Hematopoietic multipotent progenitor cell treated with erythropoietin and hydrocortisone succinate and interleukin-3 and kit ligand, for 4 days (in vitro differentiated cells): ENCODE measurements at regions not wholly inside any gene's neighbourhood (a gene's known extent, or its start where the extent isn't known, plus 50 kb on each side); places are given as distances from the start of the nearest gene placed in this dataset.

Experiments used
- DNase-seq: peaks from one replicate; pipeline ENCODE4 v3.0.0-alpha.2; 2015

GRCh38 chr1:218728898-218729565, 383.9 kb downstream of the TGFB2 start:
- no peak for DNase-seq

GRCh38 chr1:218735436-218736032, 390.4 kb downstream of the TGFB2 start:
- no peak for DNase-seq

DNA sequence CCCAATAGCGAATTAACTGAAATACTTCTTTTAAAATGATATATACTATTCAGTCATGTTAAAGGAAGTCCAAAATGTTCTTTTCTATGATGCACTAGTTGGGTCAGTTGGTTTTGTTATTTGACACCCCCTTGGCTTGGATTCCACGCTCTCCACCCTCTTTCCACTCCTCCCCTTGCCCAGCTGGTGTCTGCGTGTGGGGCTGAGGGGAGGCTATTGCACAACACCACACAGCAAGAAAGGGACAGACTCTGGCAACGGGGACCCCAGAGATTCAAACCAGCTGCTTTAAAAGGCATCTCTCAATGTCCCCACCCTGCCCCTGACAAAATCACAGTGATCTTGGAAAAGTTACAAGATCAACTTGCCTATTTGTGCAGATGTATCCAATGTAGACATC, 394.3 kb downstream of the TGFB2 start:
- DNase-seq = no peak

DNA sequence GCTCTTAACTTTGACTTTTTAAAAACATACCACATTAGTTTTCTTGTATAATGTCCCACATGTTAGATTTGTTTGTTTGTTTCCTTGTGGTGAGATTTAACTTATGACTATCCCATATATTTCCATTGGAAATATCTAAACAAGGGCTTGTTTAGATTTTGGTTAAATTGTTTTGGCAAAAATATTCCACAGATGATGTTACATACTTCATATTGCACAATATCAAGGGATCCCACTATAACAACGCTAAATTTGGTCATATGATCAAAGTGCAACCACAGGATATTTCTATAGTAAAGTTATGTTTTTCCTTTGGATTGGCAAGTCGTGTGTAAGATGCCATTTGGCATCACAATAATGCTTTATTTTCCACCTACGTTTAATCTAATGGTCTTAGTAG, 396.7 kb downstream of the TGFB2 start:
- DNase-seq = no peak

GRCh38 chr1:218742467-218743262, 397.5 kb downstream of the TGFB2 start:
- DNase-seq = no peak

GRCh38 chr1:218743861-218744505, 398.8 kb downstream of the TGFB2 start:
- DNase-seq = no peak

- DNase-seq = no peak
Observed at GRCh38 chr1:218748071-218748470, 402.9 kb downstream of the TGFB2 start.

DNA sequence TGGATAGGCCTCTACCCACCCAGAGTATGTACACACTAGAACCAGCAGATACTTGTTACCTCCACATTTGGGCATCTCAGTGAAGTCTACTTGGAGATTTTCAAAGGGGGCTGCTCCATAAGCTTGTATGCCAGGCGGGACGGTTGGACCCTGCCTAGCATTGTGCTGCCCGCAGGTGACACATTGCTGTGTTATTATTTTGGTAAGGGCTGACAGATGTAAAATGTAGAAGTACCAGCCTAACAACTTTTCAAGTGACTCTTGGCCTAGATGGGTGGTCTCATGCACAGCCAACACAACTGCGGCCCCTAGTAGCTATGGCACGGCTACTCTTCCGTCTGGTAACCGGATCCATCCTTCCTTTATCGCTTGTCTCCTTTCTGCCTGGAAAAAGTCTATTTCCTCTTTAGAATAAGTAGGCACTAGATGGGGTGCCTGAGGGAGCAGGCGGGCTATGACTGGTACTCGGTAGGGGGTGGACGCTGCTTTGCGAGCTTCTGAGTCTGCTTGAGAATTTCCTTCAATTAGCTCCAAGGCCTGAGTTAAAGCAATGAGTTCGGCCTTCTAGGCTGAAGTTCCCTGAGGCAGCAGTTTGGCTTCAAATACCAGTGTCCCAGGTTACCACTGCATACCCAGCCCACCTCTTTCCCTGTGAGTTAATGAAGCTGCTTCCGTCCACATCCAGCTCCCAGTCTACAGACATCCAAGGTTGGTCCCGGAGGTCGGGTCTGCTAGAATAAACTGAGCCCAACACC, 405.3 kb downstream of the TGFB2 start:
- no peak for DNase-seq

DNA sequence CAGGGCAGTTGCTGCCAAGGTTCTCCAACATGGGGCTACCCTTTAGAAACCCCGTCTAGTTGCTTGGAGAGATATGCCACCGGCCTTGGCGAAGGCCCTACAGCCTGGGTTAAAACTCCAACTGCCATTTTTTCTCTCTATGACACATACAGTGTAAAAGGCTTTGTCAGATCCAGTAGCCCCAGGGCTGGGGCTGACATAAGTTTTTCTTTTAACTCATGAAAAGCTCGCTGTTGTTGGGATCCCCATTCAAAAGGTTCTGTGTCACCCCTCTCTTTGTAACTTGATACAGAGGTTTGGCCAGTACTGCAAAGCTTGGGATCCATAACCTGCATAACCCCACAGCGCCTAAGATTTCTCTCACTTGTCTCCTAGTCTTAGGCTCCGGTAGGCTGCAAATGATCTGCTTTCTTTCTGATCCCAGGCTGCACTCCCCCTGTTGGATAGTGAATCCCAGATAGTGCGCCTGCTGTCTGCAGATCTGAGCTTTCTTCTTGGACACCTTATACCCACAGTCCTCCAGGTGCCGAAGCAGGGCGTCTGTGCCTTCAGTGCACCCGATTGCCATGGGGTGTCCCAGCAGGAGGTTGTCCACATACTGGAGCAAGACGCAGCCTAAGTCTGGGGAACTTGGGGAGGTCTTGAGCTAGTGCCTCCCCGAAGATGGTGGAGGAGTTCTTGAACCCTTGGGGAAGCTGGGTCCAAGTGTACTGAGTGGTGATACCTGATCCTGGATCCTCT, 406.2 kb downstream of the TGFB2 start:
- DNase-seq = no peak

GRCh38 chr1:218752126-218752525, 407.0 kb downstream of the TGFB2 start:
- DNase-seq = no peak

DNA sequence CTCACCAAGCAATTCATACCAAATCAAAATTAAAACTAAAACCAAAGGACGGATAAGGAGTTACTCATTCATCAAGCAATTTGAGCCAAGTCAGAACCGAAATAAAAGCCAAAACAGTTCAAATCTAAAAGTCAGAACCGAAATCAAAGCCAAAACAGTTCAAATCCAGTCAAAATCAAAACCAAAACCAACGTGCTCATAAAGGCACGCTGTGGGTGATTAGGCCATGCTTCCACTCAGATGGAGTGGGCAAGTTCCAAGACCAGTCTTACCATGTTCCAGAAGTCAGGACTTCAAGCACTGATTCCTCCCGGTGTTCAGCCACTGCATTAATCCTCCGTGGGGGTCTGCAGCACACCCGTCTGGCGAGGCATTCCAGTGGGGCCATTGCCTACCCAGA, 409.3 kb downstream of the TGFB2 start:
- DNase-seq = no peak

DNA sequence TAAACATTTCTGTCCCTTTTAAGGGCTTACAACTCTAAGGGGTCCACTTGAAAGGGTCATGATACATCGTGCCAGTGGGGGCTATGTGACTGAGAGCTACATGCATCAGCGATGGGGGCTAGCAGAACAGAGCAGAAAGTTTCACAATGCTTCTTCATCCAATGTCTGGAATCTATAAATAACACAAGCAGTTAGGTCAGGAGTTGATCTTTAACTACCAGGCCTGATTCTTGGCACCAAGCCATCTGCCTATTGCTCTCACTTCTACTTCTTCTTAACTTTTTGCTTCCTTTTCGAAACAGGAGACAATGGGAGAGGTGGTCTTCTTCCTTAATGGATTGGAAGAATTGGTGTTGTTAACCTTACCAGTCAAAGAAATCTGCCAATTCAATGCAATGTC, 410.0 kb downstream of the TGFB2 start:
- DNase-seq = no peak

DNA sequence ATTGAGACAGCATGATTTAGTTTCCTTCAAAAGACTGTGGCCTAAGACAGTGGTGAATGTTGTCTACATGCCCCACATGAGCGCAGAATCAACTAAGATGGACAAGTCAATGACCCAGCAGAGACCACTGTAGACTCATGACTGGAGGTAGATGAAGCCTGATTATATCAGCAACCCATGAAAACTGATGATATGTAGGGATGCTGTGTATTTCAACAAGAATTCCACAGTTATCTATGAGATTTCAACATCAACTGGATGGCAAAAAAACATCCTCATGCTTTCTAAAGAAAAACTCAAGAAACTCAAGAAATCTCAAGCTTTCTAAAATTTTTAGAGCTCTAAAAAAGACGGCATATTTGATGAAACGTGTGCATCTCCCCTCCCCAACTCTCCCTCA, 413.9 kb upstream of the LYPLAL1 start:
- no peak for DNase-seq

DNA sequence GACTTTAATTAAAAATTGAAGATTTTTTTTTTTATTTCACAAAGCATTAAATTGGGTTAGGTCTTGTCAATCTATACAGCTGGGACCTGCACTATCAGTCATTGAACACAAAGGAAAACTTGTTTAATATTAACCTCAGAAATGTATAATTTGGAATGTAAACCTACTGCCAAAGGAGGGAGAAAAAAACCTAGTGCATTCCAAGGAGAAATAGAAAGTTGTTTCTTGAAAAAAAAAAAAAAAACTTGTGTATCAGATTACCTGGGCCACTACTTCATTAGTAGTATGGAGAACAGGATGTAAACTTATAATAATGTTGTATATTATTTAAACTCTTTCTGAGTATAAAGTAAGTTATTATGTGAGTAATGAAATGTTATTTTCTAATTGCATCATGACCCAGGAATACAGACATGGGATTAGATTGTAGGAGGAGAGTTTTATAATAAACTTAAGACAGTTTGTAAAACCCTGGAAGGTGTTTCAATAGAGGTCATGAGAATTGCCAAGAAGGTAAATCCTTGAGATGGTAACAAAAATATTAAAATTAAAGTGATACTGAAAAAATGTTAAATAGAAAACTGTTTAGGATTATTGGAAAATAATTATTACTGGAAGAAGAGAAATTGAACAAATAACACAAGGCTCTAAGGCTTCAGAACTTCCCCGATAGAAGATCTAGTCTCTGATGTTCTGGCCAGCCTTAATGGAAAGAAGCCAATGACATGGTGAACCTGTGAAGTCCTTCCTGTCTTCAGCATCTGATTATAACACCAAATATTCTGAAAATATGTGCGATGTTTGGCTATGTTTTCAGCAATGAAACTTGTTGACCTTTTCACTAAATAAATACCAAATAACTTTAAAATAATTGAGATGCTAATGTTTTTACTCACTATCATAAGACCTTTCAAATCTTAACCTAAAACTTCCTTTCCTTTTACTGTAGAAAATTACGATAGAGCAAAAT, 412.8 kb upstream of the LYPLAL1 start:
- DNase-seq = no peak

DNA sequence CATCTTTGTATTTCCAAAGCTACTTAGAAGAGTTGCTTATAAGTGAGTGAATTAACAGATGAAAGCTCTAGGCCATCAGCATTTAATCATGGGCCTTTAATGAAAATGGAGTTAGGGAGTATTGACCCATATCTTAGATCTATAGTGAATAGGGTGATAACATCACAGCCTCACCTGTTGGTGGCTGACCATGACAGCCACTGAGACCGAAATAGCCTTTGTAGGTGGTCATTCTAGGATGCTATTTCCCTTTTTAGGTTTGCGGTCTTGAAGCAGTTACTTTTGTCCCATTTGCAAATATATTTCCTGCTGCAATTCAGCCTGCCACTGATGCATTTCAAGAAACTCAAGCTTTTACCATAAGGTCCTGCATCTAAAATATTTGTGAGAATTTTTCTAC, 410.1 kb upstream of the LYPLAL1 start:
- no peak for DNase-seq

- no peak for DNase-seq
Observed at GRCh38 chr1:218765753-218766152, 407.9 kb upstream of the LYPLAL1 start.

GRCh38 chr1:218771931-218772330, 401.7 kb upstream of the LYPLAL1 start:
- DNase-seq = no peak

- no peak for DNase-seq
Observed at GRCh38 chr1:218772575-218772974, 401.1 kb upstream of the LYPLAL1 start.

GRCh38 chr1:218775501-218776021, 398.1 kb upstream of the LYPLAL1 start:
- no peak for DNase-seq

GRCh38 chr1:218778257-218779126, 395.2 kb upstream of the LYPLAL1 start:
- DNase-seq = no peak
